ENCODE measurements at regions not wholly inside any gene's neighbourhood (a gene's known extent, or its start where the extent isn't known, plus 50 kb on each side); places are given as distances from the start of the nearest gene placed in this dataset.

DNA sequence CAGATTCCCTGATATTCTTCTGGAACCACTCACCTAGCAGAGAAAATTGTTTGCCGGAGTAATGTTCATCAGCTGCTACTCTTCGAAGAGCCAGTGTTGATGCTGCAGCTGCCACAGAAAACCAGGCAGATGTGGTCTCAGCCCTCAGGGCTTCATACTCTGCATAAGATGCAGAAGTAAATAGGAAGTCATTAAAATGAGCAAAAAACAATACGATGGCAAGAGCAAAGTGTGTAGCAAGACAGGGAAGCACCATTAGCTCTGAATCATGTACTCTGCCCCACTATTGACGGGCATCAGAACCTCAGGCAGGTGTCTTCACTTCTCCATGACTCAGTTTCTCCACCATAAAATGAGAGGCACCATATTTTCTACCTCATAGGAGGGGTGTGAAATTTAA lies 991.6 kb upstream of the TMEM132C start:
- TF ChIP-seq, protein P1, sequence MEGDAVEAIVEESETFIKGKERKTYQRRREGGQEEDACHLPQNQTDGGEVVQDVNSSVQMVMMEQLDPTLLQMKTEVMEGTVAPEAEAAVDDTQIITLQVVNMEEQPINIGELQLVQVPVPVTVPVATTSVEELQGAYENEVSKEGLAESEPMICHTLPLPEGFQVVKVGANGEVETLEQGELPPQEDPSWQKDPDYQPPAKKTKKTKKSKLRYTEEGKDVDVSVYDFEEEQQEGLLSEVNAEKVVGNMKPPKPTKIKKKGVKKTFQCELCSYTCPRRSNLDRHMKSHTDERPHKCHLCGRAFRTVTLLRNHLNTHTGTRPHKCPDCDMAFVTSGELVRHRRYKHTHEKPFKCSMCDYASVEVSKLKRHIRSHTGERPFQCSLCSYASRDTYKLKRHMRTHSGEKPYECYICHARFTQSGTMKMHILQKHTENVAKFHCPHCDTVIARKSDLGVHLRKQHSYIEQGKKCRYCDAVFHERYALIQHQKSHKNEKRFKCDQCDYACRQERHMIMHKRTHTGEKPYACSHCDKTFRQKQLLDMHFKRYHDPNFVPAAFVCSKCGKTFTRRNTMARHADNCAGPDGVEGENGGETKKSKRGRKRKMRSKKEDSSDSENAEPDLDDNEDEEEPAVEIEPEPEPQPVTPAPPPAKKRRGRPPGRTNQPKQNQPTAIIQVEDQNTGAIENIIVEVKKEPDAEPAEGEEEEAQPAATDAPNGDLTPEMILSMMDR (conservative IDR thresholded peaks at IDR 0.05; ENCODE audit: low read length): no peak
- TF ChIP-seq EZH2phosphoT487 (IDR thresholded peaks at IDR 0.05; ENCODE audit: borderline replicate concordance, low read depth, low read length): no peak
